ENCODE measurements at regions not wholly inside any gene's neighbourhood (a gene's known extent, or its start where the extent isn't known, plus 50 kb on each side); places are given as distances from the start of the nearest gene placed in this dataset.

- TF ChIP-seq, protein P1, sequence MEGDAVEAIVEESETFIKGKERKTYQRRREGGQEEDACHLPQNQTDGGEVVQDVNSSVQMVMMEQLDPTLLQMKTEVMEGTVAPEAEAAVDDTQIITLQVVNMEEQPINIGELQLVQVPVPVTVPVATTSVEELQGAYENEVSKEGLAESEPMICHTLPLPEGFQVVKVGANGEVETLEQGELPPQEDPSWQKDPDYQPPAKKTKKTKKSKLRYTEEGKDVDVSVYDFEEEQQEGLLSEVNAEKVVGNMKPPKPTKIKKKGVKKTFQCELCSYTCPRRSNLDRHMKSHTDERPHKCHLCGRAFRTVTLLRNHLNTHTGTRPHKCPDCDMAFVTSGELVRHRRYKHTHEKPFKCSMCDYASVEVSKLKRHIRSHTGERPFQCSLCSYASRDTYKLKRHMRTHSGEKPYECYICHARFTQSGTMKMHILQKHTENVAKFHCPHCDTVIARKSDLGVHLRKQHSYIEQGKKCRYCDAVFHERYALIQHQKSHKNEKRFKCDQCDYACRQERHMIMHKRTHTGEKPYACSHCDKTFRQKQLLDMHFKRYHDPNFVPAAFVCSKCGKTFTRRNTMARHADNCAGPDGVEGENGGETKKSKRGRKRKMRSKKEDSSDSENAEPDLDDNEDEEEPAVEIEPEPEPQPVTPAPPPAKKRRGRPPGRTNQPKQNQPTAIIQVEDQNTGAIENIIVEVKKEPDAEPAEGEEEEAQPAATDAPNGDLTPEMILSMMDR (IDR thresholded peaks at IDR 0.05; ENCODE audit: unreplicated experiment in 3 of 3) = no peak
- no peak overlapping the region for H3K4me3 Mint-ChIP-seq
These were observed 49.9 kb upstream of the CXCR4 start for GRCh38 chr2:136167721-136168475.

More at GRCh38 chr2:136167721-136168475, 49.9 kb upstream of the CXCR4 start:
- Mint-ChIP-seq H3K36me3 (ENCODE audit: low read depth) (no peaks in the 10 kb centered on the region), H3K4me1 (peaks cover 15% of the 10 kb centered on the region), H3K27me3 (ENCODE audit: low read depth) (peaks cover 3% of the 10 kb centered on the region), H3K27ac (peak overlapping the region in 2 of 3 experiments; percentile 48 to 78), H3K9me3 (peaks cover 2% of the 10 kb centered on the region)

Measured in nephron (organoid).